ENCODE measurements at regions not wholly inside any gene's neighbourhood (a gene's known extent, or its start where the extent isn't known, plus 50 kb on each side); places are given as distances from the start of the nearest gene placed in this dataset.
"Not testable (repeated sequence)": the region's sequence is repeated elsewhere in the genome, so short reads cannot be mapped to it uniquely, and the experiment has no call there.

DNA sequence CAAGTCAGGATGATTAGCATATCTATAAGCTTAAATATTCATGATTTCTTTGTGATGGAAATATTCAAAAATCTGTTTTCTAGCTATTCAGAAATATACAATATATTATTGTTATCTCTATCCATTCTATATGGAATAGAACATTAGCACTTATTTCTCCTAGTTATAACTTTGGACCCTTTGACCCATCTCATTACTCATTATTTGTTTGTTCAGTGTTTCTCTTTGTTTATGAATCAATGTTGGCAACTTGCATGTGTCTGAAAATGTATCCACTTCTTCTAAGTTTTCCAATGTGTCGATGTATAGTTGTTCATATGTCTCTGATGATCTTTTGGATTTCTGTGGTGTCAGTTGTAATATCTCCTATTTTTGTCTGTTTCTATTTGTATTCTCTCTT, 1059.3 kb downstream of the CDH9 start:
- TF ChIP-seq, protein P1, sequence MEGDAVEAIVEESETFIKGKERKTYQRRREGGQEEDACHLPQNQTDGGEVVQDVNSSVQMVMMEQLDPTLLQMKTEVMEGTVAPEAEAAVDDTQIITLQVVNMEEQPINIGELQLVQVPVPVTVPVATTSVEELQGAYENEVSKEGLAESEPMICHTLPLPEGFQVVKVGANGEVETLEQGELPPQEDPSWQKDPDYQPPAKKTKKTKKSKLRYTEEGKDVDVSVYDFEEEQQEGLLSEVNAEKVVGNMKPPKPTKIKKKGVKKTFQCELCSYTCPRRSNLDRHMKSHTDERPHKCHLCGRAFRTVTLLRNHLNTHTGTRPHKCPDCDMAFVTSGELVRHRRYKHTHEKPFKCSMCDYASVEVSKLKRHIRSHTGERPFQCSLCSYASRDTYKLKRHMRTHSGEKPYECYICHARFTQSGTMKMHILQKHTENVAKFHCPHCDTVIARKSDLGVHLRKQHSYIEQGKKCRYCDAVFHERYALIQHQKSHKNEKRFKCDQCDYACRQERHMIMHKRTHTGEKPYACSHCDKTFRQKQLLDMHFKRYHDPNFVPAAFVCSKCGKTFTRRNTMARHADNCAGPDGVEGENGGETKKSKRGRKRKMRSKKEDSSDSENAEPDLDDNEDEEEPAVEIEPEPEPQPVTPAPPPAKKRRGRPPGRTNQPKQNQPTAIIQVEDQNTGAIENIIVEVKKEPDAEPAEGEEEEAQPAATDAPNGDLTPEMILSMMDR (IDR thresholded peaks at IDR 0.05): no peak

DNA sequence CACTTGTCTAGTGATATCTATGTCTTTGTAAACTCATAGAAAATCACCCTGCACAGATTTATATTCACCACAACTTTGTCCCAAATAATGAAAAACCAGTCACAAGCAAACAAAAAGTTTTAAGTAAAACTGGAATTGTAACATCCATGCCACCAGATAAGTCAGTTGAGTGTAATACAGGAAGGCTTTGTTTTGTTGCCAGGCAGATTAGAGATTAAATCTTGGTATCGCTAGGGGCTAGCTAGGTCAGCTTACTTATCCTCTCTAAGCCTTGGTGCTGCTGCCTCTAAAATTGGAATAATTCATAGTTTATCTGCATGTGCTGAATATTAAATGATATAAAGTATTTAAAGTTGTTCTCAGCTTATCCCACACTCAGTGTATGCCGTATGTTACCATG, 1062.5 kb downstream of the CDH9 start:
- ATAC-seq (ENCODE audit: low read depth) (no peak), DNase-seq (no peak)
- Mint-ChIP-seq H3K9me3 (peaks cover 10% of the 10 kb centered on the region), H3K27ac (no peak overlapping the region), H3K4me3 (no peak overlapping the region), H3K27me3 (no peaks in the 10 kb centered on the region), H3K4me1 (no peaks in the 10 kb centered on the region), H3K36me3 (ENCODE audit: low read depth) (no peaks in the 10 kb centered on the region)
- POLR2A ChIA-PET: no interaction called here
- CTCF ChIA-PET: no interaction called here
- TF ChIP-seq, protein P1 (IDR thresholded peaks at IDR 0.05): no peak
- intact Hi-C loops (cut with micrococcal nuclease): no loop called here

More for the DNA sequence above, 1059.3 kb downstream of the CDH9 start:
- Mint-ChIP-seq H3K9me3 (peaks cover 9% of the 10 kb centered on the region), H3K27ac (no peak overlapping the region), H3K27me3 (no peaks in the 10 kb centered on the region), H3K4me1 (no peaks in the 10 kb centered on the region), H3K4me3 (no peak overlapping the region), H3K36me3 (ENCODE audit: low read depth) (no peaks in the 10 kb centered on the region)
- no peak for DNase-seq
- no peak for ATAC-seq (ENCODE audit: low read depth)
- ChIA-PET POLR2A (no interaction called here), CTCF (no interaction called here)
- intact Hi-C loops (cut with micrococcal nuclease): no loop called here

DNA sequence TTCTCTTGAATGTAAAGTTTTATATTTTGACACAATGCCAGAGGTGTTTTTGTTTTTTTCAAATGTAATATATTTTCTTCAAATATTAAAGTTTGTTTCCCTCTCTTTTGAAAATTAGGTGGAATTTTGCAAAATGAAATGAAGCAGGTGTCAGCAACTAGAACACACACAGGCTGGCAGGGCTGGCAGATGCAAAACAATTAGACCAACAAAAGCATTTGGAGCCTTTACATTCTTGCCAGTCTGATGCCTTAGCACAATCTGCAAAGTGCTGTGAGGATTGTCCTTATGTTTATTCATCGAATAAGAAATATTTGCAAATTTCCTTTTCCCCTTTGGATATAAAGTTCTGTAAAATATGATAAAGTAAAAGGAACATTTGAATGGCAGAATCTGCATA, 1063.9 kb downstream of the CDH9 start:
- POLR2A ChIA-PET: no interaction called here
- intact Hi-C loops (cut with micrococcal nuclease): no loop called here

DNA sequence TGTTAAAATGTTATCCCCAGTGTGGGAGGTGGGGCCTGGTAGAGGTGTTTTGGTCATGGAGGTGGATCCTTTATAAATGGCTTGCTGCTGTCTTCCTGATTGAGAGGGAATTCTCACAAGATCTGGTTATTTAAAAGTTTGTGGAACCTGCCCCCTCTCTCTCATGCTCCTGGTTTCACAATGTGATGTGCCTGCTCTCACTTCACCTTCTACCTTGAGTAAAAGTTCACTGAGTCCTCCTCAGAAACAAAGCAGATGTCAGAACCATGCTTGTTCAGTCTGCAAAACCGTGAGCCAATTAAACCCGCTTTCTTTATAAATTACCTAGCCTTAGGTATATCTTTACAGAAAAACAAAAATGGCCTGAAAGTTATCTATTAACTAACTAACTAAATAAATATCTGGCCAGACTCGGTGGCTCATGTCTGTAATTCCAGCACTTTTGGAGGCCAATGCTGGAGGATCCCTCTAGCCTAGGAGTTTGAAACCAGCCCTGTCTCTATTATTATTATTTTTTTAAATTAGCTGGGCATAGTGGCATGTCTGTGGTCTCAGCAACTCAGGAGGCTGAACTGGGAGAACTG, 1067.4 kb downstream of the CDH9 start:
- no peak overlapping the region for H3K27ac Mint-ChIP-seq
- CTCF ChIA-PET: no interaction called here

More for the DNA sequence above, 1063.9 kb downstream of the CDH9 start:
- Mint-ChIP-seq H3K4me3 (no peak overlapping the region), H3K27ac (no peak overlapping the region), H3K4me1 (no peaks in the 10 kb centered on the region), H3K27me3 (no peaks in the 10 kb centered on the region), H3K36me3 (ENCODE audit: low read depth) (no peaks in the 10 kb centered on the region), H3K9me3 (peaks cover 5% of the 10 kb centered on the region)
- DNase-seq (no peak), ATAC-seq (ENCODE audit: low read depth) (no peak)
- CTCF ChIA-PET: no interaction called here
- TF ChIP-seq, protein P1 (IDR thresholded peaks at IDR 0.05): no peak

DNA sequence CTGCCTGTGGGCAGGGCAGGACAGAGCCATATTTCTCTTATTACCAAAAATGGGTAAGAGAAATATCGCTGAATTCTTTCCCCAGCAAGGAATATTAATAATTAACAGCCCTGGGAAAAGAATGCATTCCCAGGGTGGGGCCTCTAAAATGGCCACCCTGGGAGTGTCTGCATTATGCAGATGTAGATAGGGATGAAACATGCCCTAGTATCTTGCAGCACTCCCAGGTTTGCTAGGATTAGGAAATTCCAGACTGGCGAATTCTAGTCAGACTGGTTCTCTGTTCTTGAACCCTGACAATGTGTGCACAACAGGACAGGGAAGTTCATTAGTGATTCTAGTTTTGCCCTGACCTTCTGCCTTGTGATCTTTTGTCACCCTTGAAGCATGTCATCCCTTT, 1069.3 kb downstream of the CDH9 start:
- H3K9me3 Mint-ChIP-seq: peaks cover 13% of the 10 kb centered on the region
- intact Hi-C loops (cut with micrococcal nuclease); DNase-seq; H3K36me3 Mint-ChIP-seq (ENCODE audit: low read depth); H3K27me3 Mint-ChIP-seq; H3K4me1 Mint-ChIP-seq; H3K27ac Mint-ChIP-seq; POLR2A ChIA-PET; ATAC-seq (ENCODE audit: low read depth); CTCF ChIA-PET; H3K4me3 Mint-ChIP-seq: not testable (repeated sequence)

More for the DNA sequence above, 1067.4 kb downstream of the CDH9 start:
- ATAC-seq (ENCODE audit: low read depth) (no peak), DNase-seq (no peak)
- POLR2A ChIA-PET: no interaction called here
- H3K36me3 Mint-ChIP-seq (ENCODE audit: low read depth): no peaks in the 10 kb centered on the region
- H3K4me3 Mint-ChIP-seq: no peak overlapping the region
- intact Hi-C loops (cut with micrococcal nuclease): no loop called here
- TF ChIP-seq, protein P1 (IDR thresholded peaks at IDR 0.05): no peak
- H3K27me3 Mint-ChIP-seq: no peaks in the 10 kb centered on the region
- no peaks in the 10 kb centered on the region for H3K4me1 Mint-ChIP-seq
- peaks cover 12% of the 10 kb centered on the region for H3K9me3 Mint-ChIP-seq

DNA sequence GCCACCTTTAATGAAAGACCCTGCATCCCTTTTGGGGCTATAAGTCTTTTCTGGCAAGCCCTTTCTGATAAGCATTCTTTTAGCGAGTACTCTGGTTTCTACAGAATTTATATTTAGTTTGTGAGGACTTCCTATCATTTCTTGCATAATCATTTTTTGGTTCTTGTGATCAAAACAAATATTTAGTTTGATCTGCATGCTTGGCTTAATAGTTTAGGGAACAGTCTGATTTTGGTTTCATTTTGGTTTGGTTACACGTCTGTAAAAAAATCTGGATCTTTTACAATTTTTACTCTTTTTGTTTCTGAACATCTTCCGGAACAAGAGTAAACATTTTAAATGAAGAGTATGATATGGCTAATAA, 1074.4 kb downstream of the CDH9 start:
- no peak overlapping the region for H3K4me3 Mint-ChIP-seq
- TF ChIP-seq, protein P1 (IDR thresholded peaks at IDR 0.05): no peak
- H3K4me1 Mint-ChIP-seq: no peaks in the 10 kb centered on the region
- no peak for ATAC-seq (ENCODE audit: low read depth)
- no peak overlapping the region for H3K27ac Mint-ChIP-seq
- intact Hi-C loops (cut with micrococcal nuclease): no loop called here
- ChIA-PET POLR2A (no interaction called here), CTCF (no interaction called here)
- H3K9me3 Mint-ChIP-seq: peaks cover 11% of the 10 kb centered on the region
- no peaks in the 10 kb centered on the region for H3K36me3 Mint-ChIP-seq (ENCODE audit: low read depth)
- H3K27me3 Mint-ChIP-seq: no peaks in the 10 kb centered on the region
- no peak for DNase-seq

Measured in activated B cell treated with CpG ODN at 0.5 μM for 24 hours (primary cell).